ENCODE measurements at regions not wholly inside any gene's neighbourhood (a gene's known extent, or its start where the extent isn't known, plus 50 kb on each side); places are given as distances from the start of the nearest gene placed in this dataset.

DNA sequence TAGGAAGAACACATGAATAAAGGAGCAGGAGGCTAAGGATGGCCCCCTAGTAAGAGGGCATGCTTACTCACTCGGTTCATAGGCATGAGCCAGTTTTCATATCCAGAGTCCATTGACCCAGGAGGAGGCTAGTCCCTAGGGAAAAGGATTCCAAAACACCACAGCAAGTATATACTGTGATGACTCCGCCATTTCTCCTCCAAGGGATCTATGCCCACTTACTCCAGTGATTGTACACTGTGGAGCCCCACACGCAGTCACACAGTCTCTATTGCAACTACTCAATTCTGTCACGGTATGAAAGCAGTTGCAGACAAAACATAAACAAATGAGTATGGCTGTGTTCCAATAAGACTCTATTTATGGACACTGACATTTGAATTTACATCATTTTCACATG is 117.7 kb upstream of the ALDH1B1 start:
- 72% methylated on average over 4 of the region's 4 CpGs for WGBS
- H3K36me3 ChIP-seq, result no peaks in the 10 kb centered on the region
- DNase-seq (ENCODE audit: extremely low spot score), result no peak
- H3K4me1 ChIP-seq, result no peaks in the 10 kb centered on the region
- no peaks in the 10 kb centered on the region for H3K27me3 ChIP-seq
- TF ChIP-seq EP300 (IDR thresholded peaks at IDR 0.05) (no peak), POLR2A (IDR thresholded peaks at IDR 0.05; ENCODE audit: low read depth) (no peak), POLR2AphosphoS5 (IDR thresholded peaks at IDR 0.05) (no peak)
- TF ChIP-seq, protein P1, sequence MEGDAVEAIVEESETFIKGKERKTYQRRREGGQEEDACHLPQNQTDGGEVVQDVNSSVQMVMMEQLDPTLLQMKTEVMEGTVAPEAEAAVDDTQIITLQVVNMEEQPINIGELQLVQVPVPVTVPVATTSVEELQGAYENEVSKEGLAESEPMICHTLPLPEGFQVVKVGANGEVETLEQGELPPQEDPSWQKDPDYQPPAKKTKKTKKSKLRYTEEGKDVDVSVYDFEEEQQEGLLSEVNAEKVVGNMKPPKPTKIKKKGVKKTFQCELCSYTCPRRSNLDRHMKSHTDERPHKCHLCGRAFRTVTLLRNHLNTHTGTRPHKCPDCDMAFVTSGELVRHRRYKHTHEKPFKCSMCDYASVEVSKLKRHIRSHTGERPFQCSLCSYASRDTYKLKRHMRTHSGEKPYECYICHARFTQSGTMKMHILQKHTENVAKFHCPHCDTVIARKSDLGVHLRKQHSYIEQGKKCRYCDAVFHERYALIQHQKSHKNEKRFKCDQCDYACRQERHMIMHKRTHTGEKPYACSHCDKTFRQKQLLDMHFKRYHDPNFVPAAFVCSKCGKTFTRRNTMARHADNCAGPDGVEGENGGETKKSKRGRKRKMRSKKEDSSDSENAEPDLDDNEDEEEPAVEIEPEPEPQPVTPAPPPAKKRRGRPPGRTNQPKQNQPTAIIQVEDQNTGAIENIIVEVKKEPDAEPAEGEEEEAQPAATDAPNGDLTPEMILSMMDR (IDR thresholded peaks at IDR 0.05), result no peak
- H3K27ac ChIP-seq (replicated peaks in 1 of 4), result no peak overlapping the region
- no peak overlapping the region for H3K4me3 ChIP-seq
- no peaks in the 10 kb centered on the region for H3K9me3 ChIP-seq
- intact Hi-C loops (cut with DNase I), result no loop called here

DNA sequence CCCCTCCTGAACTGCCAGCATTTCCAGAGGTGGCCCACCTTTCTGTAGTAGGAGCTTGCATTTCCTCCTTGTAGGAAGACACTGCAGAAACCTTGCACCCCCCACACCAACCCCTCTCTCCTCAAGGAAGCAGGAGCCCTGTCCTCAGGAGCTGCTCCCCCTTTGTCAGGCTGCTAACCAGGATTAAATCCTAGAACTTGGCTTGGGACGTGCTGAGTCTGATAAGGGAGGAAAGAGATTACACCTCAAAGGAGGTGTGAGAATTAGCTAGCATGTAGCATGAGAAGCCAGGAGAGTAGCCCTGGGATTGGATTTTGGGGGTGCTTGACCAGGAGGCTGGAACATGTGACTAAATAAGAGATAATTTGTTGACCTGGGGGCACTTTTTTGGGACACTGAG is 119.8 kb upstream of the ALDH1B1 start:
- intact Hi-C loops (cut with DNase I), result no loop called here
- H3K4me1 ChIP-seq, result no peaks in the 10 kb centered on the region
- WGBS, result 67% methylated on average over 1 of the region's 1 CpG
- DNase-seq (ENCODE audit: extremely low spot score), result no peak
- no peaks in the 10 kb centered on the region for H3K27me3 ChIP-seq
- no peak overlapping the region for H3K27ac ChIP-seq (replicated peaks in 1 of 4)
- no peak overlapping the region for H3K4me3 ChIP-seq
- H3K9me3 ChIP-seq, result no peaks in the 10 kb centered on the region
- no peaks in the 10 kb centered on the region for H3K36me3 ChIP-seq
- TF ChIP-seq POLR2AphosphoS5 (IDR thresholded peaks at IDR 0.05) (no peak), EP300 (IDR thresholded peaks at IDR 0.05) (no peak), POLR2A (IDR thresholded peaks at IDR 0.05; ENCODE audit: low read depth) (no peak)
- TF ChIP-seq, protein P1 (IDR thresholded peaks at IDR 0.05), result no peak

DNA sequence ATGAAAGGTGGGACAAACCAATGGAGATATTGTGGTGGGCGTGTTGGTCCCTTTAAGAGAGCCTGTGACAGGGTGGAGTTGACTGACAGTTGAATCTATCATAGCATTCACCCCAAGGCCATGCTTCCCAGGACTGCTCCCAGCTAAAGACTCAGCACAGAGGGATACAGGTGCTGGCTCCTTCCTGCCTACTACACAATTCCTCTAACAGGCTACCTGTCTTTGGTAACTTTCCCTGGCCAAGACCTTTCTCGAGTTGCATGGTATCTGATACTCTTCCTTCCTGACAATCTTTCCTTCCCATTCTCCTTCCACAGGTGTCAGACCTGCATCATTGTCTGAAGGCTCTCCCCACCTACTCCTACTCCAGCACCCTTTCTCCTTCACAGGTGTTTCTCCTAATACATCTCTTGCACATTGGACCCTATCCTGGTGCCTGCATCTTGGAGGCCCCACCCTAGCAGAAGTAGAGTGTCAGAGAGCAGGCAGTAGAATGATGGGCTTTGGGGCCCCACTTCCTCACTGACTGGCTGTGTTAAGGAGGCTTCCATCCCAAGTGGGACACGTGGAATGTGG is 120.7 kb upstream of the ALDH1B1 start:
- H3K9me3 ChIP-seq, result peaks cover 0 to 2% (median 0%) of the 10 kb centered on the region in 4 donors
- H3K4me3 ChIP-seq, result no peak overlapping the region
- H3K36me3 ChIP-seq, result no peaks in the 10 kb centered on the region
- H3K27me3 ChIP-seq, result no peaks in the 10 kb centered on the region
- H3K27ac ChIP-seq (replicated peaks in 1 of 4), result no peak overlapping the region
- 74% methylated on average over 3 of the region's 3 CpGs for WGBS
- TF ChIP-seq POLR2AphosphoS5 (IDR thresholded peaks at IDR 0.05) (no peak), POLR2A (IDR thresholded peaks at IDR 0.05; ENCODE audit: low read depth) (no peak), EP300 (IDR thresholded peaks at IDR 0.05) (no peak)
- TF ChIP-seq, protein P1 (IDR thresholded peaks at IDR 0.05), result no peak
- DNase-seq (ENCODE audit: extremely low spot score), result no peak
- no peaks in the 10 kb centered on the region for H3K4me1 ChIP-seq
- intact Hi-C loops (cut with DNase I), result no loop called here

DNA sequence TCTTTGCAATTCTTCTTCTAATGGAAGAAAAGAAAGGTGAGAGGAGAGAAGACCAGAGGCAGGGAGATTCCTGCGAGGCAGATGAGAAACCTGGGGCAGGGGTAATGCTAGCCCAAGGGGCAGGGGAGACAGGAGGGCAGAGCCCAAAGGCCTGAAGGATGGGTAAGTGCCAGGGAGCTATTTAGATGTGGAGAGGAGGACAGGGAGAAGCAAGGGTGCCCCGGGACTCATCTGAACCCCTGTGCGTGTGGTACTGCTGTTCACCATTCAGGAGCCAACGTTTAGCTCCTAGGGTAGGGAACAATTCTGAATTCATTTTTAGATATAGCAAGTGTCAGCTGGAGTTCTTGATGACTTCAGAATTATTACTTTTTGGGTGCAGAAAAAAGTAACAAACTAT is 122.7 kb upstream of the ALDH1B1 start:
- TF ChIP-seq POLR2AphosphoS5 (IDR thresholded peaks at IDR 0.05) (no peak), EP300 (IDR thresholded peaks at IDR 0.05) (no peak), POLR2A (IDR thresholded peaks at IDR 0.05; ENCODE audit: low read depth) (no peak)
- TF ChIP-seq, protein P1 (IDR thresholded peaks at IDR 0.05), result no peak
- intact Hi-C loops (cut with DNase I), result no loop called here
- Histone ChIP-seq H3K4me3 (no peak overlapping the region), H3K27ac (replicated peaks in 1 of 4) (no peak overlapping the region), H3K27me3 (no peaks in the 10 kb centered on the region), H3K36me3 (no peaks in the 10 kb centered on the region), H3K4me1 (no peaks in the 10 kb centered on the region), H3K9me3 (peaks cover 0 to 15% (median 4%) of the 10 kb centered on the region in 4 donors)
- 76% methylated on average over 4 of the region's 4 CpGs for WGBS
- no peak for DNase-seq (ENCODE audit: extremely low spot score)

DNA sequence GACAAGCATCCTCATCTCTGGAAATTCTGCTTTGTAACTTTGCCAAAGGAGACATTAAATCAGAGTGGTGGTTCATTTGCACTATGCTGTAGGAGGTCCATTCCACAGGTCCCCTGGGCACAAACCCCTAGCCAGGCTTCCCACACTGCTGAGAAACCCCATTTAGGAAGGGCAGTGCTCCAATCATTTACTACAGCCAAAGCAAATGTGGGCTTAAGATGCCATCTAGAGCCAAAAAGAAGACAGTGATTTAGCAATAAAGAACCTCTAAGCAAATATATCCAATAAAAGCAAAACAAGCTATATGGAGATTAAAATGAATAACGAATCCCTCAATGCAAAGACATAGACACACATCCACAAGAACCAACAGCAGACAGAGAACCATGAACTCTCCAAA is 129.0 kb upstream of the ALDH1B1 start:
- TF ChIP-seq, protein P1 (IDR thresholded peaks at IDR 0.05), result no peak
- TF ChIP-seq POLR2AphosphoS5 (IDR thresholded peaks at IDR 0.05), result no peak
- no peak for TF ChIP-seq EP300 (IDR thresholded peaks at IDR 0.05)
- no peak for TF ChIP-seq POLR2A (IDR thresholded peaks at IDR 0.05; ENCODE audit: low read depth)
- H3K9me3 ChIP-seq, result peaks cover 0 to 23% (median 7%) of the 10 kb centered on the region in 4 donors
- intact Hi-C loops (cut with DNase I), result no loop called here
- no peak for DNase-seq (ENCODE audit: extremely low spot score)
- no peak overlapping the region for H3K4me3 ChIP-seq
- H3K27me3 ChIP-seq, result no peaks in the 10 kb centered on the region
- no peaks in the 10 kb centered on the region for H3K4me1 ChIP-seq
- H3K36me3 ChIP-seq, result no peaks in the 10 kb centered on the region
- WGBS, result 59% methylated on average over 1 of the region's 1 CpG
- no peak overlapping the region for H3K27ac ChIP-seq (replicated peaks in 1 of 4)
